CD4-positive, alpha-beta T cell treated with Interleukin-1 beta for 1 hour (primary cell): ENCODE measurements at regions not wholly inside any gene's neighbourhood (a gene's known extent, or its start where the extent isn't known, plus 50 kb on each side); places are given as distances from the start of the nearest gene placed in this dataset.

ENCODE experiments used
- DNase-seq, 2 donors: peaks; one replicate each; pipeline ENCODE4 v3.0.0-alpha.2; 2020 to 2022

DNA sequence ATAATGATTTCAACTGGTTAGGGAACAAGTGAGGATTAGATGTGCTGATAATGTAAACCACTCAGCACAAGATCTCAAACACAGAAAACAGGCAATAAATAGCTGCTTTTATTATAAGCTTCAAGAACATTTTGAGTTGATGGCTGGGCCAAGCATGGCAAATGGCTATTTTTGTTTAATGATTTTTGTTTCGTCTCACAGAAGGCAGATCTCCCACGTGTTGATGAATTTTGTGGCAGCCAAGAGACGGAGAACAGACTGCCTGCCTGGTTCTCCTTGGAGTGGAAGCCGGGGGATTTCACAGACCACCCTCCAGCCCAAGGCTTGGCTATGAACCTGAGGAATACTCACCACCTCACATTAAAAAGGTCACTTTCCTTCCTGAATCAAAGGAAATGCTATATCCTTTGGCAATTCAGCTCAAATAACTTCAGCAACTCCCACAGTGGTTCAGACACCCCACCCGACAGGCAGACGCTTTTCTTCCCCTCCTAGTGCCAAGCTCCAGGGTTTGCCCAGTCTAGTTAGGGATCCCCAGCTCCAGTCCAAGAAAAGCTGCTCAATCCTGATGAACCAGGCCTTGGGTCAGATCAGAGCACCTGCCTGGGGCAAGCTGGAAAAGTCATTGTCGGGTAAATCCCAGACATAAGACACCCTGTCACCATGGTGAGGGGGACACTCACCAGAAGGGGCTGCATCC, 593.5 kb downstream of the TOX3 start:
- no peak for DNase-seq

- no peak for DNase-seq
These were observed 594.4 kb downstream of the TOX3 start for GRCh38 chr16:51952500-51952899.

- DNase-seq, result no peak
These were observed 595.2 kb downstream of the TOX3 start for GRCh38 chr16:51951668-51952298.

DNA sequence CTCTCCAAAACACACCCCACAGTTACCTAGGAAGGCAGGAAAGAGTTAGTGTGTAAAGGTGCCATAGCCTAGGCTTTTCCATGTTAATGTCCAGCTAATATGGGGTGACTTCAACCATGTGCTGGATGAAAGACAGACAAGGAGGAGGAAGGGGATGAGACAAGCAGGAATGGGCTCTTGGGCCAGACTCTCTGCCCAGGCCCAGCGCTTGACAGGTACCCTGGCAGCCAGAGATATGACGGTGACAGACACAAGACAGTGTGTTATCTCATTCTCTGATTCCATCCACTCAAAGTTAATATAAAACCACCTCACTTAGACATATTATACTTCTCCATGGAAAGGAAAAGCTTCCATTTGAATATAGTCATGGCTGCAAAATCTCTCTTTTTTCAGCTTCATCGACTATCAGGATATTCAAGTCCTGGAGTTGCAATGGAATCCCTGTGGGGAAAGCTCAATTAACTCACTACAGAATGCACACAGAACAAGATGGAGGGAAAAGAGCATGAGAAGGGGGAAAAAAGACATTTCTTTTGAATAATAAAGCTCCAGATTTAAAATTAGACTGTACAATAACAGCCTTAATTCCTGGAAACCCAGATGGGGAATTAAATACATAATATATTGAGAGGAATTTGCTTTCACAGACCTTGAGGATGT, 596.7 kb downstream of the TOX3 start:
- DNase-seq, result no peak

DNA sequence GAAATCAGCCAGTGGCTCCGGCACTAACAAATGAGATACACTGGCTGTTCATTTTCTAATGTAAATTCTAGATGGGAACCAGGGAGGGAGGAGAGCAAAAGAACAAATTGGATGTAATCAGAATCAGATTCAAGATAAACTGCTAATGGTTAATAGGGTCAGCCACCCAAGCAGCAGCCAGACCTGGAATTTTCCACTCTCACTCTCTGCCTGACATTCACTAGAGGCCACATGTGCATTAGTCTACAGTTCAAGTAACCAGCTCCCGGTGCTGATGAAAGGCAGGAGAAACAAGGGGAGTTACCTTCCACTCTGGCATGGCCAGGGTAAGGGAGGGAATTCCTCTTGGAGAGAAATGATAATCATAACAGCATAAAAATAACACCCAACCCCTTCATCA, 597.7 kb downstream of the TOX3 start:
- no peak for DNase-seq

GRCh38 chr16:51941412-51941811, 605.5 kb downstream of the TOX3 start:
- DNase-seq, result no peak

DNA sequence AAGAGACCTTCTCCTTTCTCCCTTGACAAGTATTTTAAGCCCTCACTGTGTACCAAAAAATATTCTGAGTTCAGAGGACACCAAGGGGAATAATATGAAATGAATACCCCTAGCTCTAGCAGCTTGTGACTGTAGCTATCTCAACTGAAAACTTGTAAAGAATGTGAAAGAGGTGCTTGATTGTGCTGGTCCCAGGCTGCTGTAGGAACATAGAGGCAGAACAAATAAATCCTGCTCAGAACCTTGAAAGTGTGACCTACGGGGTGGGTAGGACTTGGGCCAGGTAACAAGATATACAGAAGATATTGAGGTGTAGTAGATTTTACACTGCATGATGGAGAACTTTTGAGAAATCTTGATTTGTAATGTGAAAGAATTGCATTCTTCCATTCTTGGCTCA, 606.8 kb downstream of the TOX3 start:
- no peak for DNase-seq

- no peak for DNase-seq
These were observed 607.5 kb downstream of the TOX3 start for GRCh38 chr16:51939378-51939871.

GRCh38 chr16:51938861-51939260, 608.1 kb downstream of the TOX3 start:
- no peak for DNase-seq

GRCh38 chr16:51937771-51938170, 609.2 kb downstream of the TOX3 start:
- DNase-seq, result no peak

- no peak for DNase-seq
These were observed 610.1 kb downstream of the TOX3 start for GRCh38 chr16:51936846-51937245.

- no peak for DNase-seq
These were observed 614.6 kb downstream of the TOX3 start for GRCh38 chr16:51932317-51932716.

- no peak for DNase-seq
These were observed 615.3 kb downstream of the TOX3 start for GRCh38 chr16:51931653-51932052.

- DNase-seq, result no peak
These were observed 622.2 kb downstream of the TOX3 start for GRCh38 chr16:51924744-51925143.

DNA sequence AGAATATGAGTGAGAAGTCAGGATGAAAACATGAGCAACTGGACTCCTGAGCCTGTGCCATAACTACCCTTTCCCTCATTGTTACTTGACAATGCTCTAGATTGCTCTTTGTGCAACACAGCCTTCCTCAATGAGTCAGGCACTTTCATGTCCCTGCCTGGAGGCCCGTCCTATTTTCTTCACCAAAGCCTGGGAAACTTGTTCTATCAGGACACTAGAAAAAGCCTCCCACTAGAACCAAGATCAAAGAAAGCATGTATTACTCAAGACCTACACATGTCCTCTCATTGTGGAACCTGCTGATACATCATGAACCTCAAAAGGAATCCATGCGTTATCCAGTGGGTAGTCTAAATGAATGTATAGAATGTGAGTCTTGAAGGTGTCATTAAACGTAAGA, 624.5 kb downstream of the TOX3 start:
- no peak for DNase-seq

DNA sequence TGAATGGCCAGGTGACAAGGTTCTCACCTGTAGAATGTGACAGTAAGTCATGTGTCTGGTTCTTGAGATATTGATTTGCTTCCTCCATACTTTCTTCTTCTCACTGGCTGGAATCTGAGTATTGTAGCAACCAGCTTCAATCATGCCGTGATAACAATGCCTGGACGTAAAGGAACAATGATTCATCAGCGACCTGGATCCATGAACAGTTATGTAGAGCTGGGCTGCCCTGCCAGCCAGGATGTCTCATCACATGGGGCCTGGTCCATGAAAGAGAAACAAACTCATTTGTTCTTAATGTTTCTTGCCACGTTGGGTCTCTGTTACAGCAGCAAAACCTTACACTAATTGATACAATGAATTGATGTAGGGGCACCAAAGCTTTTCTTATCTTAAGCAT, 627.2 kb downstream of the TOX3 start:
- no peak for DNase-seq

DNA sequence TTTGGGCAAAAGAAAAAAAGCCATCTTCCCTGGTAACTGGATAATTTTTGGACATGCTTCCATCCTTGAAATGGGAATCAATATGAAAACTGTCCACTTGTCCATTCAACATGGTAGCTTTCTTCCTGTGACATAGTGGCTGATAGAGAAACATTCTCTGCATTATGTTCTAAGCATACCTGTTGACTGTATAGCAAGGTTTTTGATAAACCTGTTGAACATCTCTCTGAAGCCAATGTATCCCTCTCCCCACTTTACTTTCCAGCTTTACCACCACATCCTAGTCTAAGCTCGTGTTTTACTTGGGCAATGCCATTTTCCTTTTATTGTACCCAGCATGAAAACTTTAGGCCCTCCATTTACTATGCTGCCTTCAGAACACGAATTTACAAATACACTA, 630.1 kb downstream of the TOX3 start:
- no peak for DNase-seq

DNA sequence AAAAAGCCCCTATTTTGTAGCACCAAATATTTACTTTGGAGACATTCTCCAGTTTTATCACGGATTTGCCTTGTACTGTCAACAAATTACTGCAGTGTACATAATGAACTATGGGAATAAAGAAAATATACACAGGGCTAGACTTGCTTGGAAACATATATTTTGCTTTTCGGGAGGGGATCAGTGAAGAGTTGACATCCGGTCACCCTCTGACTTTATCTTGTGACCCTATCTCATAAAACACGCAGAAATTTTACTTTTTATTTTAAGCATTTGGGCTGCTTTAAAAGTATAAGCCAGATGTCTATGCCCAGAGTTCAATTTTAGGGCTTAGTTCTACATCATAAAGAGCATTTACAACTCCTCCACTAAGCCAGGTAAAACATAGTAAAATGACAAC, 630.7 kb downstream of the TOX3 start:
- no peak for DNase-seq

DNA sequence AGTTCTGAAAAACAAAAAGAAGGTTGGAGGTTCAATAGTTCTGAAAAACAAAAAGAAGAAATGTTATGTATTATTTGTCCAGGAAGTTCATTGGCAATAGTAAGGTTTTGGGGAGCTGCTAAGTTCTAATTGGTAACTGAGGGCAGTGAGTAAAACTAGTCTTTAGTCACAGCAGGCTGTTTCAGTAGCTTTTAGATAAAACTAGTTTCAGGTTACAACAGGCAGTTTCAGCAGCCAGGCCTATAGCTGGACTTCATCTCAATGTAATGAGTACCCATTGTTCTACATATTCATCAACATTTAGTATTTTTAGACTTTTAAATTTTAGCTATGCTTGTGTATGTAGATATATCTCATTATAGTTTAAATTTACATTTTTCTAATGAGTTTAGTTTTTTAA, 639.3 kb downstream of the TOX3 start:
- DNase-seq, result no peak

DNA sequence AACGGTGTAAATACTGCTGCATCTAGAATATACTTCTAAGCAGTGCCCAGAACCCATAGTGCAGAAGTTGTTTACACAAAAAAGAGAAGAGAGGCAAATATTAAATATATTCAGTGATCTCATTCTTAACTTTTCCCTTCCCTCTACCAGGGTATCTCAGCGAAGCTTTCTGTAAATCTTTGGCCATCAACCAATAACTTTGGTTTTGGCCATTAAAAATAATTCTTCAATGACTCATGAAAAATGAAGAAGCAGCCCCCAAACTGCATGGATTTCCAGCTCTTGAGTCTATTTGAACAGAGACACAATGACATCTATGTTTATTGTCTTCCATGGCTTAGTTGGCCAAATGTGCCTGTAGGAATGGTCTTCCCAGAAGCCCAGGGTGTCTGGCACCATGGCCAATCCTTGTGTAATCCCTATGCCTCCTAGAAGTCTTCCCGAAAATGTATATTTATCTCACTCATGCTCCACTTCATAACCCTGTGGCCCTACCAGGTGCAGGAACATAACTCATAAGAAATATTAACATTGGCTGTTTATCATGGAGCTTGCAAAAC, 646.6 kb downstream of the TOX3 start:
- no peak for DNase-seq

GRCh38 chr16:51898872-51899271, 648.1 kb downstream of the TOX3 start:
- no peak for DNase-seq

DNA sequence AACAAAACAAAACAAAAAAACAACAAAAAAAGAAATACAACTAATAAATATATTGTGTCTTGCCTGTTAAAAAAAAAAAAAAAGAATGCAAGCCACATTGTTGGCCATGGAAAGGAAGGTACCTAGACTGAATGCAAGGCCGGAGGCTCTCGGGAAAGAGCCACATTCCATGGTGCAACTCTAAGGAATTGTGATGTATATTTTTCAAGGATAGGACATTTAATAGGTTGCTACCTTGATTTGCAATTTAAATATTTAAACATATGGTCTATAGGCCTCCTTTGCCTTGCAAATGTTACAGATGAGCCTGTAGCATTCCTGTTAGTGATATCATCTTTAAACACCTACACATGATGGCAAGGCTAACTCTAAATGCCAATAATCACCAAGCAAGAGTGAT, 650.9 kb downstream of the TOX3 start:
- DNase-seq, result no peak

- DNase-seq, result no peak
These were observed 654.5 kb downstream of the TOX3 start for GRCh38 chr16:51892293-51893007.
